SHP77 (cell line): ENCODE measurements at regions not wholly inside any gene's neighbourhood (a gene's known extent, or its start where the extent isn't known, plus 50 kb on each side); places are given as distances from the start of the nearest gene placed in this dataset.
"Not testable (repeated sequence)": the region's sequence is repeated elsewhere in the genome, so short reads cannot be mapped to it uniquely, and the experiment has no call there.

Experiments
- DNase-seq, 2 experiments: peaks; one replicate each; lab custom pipeline; 2025; lab: John Stamatoyannopoulos, UW

- no peak for DNase-seq
Measured at GRCh38 chr12:25337916-25338315, 87.2 kb upstream of the KRAS start.

DNA sequence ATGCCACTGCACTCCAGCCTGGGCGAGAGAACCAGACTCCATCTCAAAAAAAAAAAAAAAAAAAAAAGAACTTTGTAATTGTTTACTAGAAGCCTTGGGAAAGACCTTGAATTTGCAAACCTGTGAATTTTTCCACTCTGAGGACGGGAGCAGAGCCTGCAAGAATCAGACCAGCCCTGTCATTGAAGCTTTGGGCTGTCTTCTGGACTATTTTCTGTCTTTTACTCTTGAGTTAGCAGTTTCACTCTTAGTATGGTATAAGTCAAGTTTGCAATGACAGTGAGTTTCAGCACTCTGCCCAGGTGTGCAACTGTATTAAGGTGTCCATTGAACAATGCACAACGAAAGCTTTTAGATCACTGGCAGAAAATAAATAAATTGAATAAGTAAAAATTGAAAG lies 81.4 kb upstream of the KRAS start:
- DNase-seq, result no peak

DNA sequence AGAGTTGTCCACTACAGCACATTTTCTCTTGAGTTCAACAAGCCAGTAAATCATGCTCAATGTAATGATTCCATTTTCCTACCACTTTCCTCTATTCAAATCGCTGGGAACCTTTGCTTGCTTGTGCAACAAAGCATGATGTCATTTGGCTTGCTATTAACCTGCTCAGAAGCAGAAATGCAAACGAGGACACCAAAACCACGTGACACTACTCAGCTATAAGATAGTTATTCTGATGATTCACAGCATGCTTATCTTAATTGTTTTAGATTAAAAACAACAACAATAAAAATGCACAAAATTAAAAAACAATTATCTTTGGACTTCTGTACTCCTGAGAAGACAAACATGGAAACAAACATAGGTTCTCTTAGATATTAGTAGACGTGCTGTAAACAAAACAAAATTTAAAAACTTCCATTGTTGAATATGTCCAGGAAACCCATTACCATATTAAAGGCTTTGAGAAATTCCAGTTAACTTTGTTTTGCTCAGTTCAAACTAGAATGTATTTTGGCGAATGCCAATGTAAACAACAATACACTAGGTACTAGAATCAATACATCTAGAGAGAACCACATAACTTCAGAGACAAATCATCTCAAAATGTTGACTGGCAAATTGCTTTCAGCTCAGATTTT lies 77.5 kb upstream of the KRAS start:
- peak; percentile 9 to 64 for DNase-seq

DNA sequence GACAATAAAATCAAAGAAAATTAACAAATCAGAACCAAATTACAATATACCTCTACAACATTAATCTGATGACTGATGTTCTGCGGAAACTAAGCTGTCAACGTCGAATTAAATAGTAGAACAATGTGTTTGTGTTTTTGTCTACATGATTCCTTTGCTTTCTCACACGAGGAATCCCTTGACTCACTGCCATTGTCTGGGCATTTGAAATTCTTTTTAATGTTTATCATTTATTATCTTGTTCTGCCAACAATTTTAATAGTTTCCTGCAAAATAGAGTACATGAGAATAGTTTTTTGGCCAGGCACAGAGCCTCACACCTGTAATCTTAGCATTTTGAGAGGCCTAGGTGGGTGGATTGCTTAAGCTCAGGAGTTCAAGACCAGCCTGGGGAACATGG lies 76.6 kb upstream of the KRAS start:
- no peak for DNase-seq

DNA sequence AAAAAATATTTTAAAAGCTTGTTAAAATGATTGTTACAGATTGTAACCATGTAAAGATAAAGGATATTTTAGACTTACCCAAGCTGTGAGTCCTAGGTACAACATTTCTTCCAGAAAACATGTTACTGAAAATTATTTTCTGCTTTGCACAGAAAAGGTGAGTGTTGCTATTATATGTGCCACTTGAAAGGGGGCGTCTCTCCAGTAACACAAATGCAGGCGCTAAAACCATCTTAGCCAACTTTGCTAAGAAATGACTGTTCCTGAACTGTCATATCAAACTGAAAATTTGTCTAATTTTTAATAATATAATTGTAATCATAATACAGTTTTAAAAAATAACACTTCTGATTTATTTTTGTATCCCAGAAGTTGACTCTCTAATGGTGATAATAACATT lies 75.6 kb upstream of the KRAS start:
- no peak for DNase-seq

- DNase-seq, result no peak
Measured at GRCh38 chr12:25324861-25325260, 74.1 kb upstream of the KRAS start.

GRCh38 chr12:25323581-25323982 lies 72.9 kb upstream of the KRAS start:
- DNase-seq, result no peak

DNA sequence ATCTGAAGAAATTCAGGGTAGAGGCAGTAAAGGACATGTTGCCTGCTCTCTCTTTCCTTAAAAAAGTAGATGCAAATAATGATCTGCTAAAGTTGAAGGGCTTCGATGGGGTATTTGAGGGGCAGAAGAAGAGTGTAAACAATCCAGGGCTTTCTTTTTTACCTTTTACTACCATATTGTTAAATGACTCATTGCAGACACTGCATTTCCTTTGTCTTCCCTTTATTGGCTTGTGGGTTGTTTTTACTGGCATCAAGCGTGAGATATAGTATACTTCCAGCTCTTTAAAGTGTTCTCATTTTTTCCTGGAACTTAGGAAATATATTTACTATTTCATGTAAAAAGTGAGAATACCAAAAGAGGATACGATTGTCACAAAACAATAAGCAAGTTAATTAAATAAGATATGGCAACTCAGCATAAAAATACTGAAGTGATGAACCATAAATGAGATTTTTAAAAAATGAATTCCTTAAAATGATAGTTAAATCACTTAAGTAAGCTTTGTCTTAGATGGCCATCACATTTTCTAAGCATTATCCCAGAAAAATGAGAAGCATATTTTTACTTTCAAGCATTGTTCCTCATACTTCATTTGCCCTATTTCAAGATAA lies 72.3 kb upstream of the KRAS start:
- no peak for DNase-seq

GRCh38 chr12:25322351-25322750 lies 71.6 kb upstream of the KRAS start:
- DNase-seq, result no peak

- DNase-seq, result no peak
Measured at GRCh38 chr12:25321772-25322171, 71.0 kb upstream of the KRAS start.

DNA sequence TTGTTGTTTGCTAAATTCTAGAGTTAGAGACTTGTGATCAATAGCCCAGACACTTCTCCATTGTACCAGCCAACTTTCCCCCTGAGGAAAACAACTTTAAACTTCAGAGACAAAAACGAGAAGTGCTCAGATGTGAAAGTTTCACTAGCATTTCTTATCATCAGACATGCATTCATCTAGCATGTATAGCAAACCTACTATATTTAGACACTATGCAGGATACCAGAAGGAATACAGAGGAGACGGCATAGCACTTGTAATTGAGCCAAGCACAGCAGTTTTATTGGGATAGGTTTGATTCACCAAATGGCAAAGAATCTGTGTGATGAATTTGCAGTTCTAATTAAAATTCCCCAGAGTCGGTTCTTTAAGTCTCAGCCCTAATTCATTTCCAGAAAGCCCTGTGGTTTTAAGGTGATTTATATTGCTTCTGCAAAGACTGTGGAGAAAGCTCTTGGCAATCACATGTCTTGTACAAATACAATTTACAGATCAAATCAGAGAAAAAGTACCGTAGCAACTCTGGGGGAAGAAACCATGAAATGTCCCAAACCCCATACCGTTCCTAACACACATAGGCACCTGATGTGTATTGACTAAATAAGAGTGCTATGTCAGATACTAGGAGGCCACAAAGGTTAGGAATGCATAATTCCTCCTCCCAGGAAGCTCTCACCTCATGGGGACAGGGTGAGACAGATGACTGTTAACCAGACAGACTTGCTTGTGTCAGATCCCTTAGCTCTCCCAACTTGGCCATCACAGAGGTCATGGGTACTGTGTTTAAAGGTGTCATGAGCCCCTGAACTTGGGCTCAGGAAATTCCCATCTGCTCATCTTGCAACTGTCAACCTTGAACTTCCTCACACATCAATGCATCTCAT lies 69.6 kb upstream of the KRAS start:
- DNase-seq, result no peak

GRCh38 chr12:25319233-25319984 lies 68.7 kb upstream of the KRAS start:
- no peak for DNase-seq

GRCh38 chr12:25317553-25317952 lies 66.8 kb upstream of the KRAS start:
- DNase-seq, result no peak

GRCh38 chr12:25315388-25315787 lies 64.7 kb upstream of the KRAS start:
- DNase-seq, result no peak

DNA sequence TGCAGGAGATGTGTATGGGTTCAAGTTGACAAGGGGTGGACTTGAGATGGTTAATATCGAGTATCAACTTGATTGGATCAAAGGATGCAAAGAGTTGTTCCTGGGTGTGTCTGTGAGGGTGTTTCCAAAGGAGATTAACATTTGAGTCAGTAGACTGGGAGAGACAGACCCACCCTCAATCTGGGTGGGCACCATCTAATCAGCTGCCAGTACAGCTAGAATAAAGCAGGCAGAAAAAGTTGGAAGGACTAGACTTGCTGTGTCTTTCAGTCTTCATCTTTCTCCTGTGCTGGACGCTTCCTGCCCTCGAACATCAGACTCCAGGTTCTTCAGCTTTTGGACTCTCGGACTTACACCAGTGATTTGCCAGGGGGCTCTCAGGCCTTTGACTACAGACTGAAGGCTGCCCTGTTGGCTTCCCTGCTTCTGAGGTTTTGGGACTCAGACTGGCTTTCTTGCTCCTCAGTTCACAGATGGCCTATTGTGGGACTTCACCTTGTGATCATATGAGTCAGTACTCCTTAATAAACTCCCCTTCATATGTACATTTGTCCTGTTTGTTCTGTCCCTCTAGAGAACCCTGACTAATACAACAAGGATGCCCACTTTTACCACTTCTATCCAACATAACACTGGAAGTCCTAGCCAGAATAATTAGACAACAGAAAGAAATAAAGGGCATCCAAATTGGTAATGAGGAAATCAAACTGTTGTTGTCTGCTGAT lies 62.7 kb upstream of the KRAS start:
- DNase-seq, result not testable (repeated sequence)

GRCh38 chr12:25311506-25311905 lies 60.8 kb upstream of the KRAS start:
- no peak for DNase-seq

DNA sequence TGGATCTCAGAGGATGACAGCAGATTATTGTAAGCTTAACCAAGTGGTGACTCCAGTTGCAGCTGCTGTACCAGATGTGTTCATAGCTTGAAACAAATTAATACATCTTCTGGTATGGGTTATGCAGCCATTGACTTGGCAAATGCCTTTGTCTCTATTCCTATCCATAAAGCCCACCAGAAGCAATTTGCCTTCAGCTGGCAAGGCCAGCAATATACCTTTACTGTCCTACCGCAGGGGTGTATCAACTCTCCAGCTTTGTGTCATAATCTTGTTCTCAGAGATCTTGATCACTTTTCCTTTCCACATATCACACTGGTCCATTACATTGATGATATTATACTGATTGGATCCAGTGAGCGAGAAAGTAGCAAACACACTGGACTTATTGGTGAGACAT lies 59.3 kb upstream of the KRAS start:
- DNase-seq, result not testable (repeated sequence)

GRCh38 chr12:25308756-25309155 lies 58.0 kb upstream of the KRAS start:
- no peak for DNase-seq

DNA sequence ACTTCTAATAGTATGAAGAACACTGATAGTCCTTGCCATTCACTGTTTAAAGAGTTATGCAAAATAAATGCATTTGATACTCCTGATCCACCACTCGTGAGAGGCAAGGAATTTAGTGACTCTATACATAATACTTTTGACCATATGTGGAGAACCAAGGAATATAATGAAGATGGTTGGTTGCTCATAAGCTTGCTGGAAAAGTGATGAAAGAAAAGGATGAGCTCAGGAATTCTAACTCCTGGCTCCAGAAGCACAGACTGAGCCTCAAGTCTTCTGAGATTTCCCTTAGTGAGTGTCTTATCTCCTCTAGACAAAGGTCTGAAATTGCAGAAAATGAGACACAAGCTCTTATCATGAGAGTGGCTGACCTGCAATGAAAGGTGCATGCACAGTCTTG lies 57.1 kb upstream of the KRAS start:
- no peak for DNase-seq

DNA sequence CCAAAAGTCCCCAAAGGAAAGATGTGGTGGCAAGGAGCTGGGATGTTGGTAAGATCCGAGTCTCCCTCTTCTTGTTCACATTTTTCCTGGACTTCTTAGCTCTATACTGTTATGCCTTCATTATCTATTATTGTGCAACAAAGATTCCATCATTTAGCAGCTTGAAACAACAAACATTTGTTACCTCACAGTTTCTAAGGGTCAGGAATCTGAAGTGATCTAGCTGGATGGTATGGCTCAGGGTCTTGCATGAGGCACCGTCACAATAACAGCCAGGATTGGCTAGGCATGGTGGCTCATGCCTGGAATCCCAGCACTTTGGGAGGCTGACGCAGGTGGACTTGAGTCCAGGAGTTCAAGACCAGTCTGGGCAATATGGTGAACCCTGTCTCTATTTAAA lies 51.1 kb upstream of the KRAS start:
- no peak for DNase-seq
